Forelimb muscle (tissue), 1 donor: ENCODE measurements at regions not wholly inside any gene's neighbourhood (a gene's known extent, or its start where the extent isn't known, plus 50 kb on each side); places are given as distances from the start of the nearest gene placed in this dataset.
"Not testable (repeated sequence)": the region's sequence is repeated elsewhere in the genome, so short reads cannot be mapped to it uniquely, and the experiment has no call there.

Experiments
- DNase-seq: peaks from one replicate; pipeline ENCODE4 v3.0.0-alpha.2; 2013; ENCODE audit warnings: low read depth

GRCh38 chr20:39778431-39778830 is 816.3 kb downstream of the DHX35 start:
- no peak for DNase-seq

DNA sequence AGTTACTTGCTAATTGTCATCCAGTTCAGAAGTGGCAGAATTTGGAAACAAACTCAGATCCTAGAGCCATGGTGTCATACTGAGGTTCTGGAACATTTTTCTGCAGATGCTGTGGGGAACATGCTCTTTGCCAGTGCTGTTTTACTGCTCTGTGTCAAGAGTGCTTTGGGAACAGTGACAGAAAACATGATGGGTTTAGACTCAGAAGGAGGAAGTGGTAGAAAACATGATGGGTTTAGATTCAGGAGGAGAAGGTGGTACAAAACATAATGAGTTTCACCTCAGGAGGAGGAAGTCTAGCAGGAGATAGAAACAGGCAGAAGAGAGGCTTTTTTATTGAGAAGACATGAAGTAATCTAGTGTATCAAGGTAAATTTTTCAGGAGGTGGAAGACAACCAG is 815.5 kb downstream of the DHX35 start:
- DNase-seq, result no peak

GRCh38 chr20:39775110-39775509 is 813.0 kb downstream of the DHX35 start:
- DNase-seq, result no peak

DNA sequence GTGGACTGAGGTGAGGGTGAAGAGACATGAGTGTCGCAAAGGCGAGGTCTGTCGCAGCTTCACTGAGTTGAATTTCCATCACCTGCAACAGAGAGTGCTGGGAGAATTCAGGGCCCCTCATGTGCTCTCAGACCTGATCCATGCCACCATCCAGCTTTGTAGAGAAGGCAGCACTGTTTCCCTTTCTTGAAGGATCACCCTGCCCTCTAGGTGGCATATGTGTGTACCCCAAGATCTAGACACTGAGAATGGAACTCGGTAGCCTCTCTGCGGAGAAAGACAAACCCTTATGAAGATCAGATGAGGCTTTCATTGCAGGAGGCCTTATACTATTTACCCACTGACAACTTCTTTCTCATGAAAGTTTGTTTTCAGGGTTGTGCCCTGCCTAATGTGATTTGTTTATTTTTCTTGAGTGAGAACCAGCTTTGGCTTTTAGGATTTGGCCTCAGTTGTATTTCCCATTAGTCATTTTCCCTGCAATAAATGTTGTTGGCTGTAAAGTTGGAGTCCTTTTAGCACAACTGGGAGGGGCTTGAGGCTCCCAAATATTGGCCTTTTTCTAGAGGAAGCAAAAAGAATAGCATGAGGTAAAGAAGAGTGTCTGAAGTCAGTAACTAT is 811.3 kb downstream of the DHX35 start:
- DNase-seq, result no peak

GRCh38 chr20:39767352-39767751 is 805.2 kb downstream of the DHX35 start:
- DNase-seq, result no peak

DNA sequence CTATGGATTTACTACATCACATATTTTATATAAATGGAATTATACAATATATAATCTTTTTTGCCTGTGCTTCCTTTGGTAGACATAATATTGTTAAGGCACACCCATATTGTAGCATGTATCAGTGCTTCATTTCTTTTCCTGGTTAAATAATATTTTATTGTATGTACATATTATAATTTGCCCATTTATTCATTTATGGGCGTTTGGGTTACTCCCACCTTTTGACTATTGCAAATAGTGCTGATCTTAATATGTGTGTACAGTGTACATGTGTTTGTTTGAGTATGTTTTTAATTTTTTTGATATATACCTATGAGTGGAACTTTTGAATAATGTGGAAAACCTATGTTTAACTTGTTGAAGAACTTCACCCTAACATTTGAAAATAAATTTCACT is 804.2 kb downstream of the DHX35 start:
- no peak for DNase-seq

GRCh38 chr20:39762716-39763115 is 800.6 kb downstream of the DHX35 start:
- DNase-seq, result no peak

- no peak for DNase-seq
These were observed 796.7 kb downstream of the DHX35 start for GRCh38 chr20:39758876-39759275.

GRCh38 chr20:39756828-39757227 is 794.7 kb downstream of the DHX35 start:
- no peak for DNase-seq

DNA sequence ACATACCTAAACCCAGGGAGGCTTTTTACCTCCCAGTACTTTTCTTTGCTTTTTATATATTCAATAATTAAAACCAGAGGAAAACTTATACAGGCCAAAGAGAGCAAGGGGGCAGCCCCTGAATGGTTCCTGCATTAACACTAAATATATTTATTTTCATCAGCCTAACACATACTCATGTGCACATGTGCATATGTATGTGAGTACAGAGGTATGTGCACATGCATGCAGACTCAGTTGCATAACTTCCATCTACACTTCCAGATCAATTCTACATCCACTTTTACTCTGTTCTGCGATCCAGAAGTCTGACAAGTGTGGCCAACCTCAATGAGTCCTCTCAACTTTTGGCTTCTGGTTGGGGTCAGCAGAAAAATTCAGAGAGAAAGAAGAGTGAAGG is 794.2 kb downstream of the DHX35 start:
- no peak for DNase-seq

GRCh38 chr20:39752262-39752876 is 790.2 kb downstream of the DHX35 start:
- no peak for DNase-seq

DNA sequence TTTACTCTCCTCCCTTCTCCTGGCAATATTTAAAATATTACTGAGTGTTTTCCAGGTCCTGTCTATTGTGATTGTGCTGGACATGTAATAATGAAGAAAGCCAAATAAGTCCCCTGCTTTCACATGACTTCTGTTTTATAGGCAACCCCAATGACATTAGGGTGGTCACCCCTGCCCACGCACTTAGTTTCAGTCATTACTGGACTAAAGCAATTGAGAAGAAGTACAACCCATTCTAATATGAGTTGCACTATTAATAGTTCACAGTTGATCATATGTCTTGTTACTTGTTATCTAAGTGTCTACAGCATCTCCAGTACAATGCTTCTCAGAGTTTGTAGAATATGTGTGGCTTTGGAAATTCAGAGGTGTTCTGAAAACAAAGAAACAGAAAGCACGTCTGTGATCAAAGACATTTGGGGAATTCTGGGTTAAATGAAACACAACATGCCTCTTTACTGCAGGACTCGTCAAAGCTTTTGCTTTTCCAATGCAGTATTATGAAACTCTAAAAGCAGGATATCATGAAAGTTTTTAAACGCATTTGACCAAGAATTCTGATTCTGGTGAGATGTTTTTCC is 789.5 kb downstream of the DHX35 start:
- DNase-seq, result no peak

DNA sequence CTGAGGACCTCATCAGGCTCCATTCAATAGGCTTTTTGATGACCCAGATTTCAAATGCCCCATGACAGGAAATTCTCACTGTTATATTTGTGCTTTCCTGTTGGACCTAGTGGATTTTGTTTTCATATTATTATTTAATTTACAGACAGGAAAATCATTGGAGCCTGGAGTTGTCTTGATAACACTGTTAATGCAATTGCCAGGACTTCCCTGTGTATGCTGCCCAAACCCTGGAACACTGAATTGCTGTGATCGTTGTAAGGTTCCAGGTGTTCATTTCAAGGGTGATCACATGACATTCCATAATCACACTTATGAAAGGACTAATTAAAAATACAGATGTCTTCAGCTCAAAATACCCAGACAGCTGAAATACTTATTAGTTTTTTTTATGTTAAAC is 783.2 kb downstream of the DHX35 start:
- no peak for DNase-seq

DNA sequence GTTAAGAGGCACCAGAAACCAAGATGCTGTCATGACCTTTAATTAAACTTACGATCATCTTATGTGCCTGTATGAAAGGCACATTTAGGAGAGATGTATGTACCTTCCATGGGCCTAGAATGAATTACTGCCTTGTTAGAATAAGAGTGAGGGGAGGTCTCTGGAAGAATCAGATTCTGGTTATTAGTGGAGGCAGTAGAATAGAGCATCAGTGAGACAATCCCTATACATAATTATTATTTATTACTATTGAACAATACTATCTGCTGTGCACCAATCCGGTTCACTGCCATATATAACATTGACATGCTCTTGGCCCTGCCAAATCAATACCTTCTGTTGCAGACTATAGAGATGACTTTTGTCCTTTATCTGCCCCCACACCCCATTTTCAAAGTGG is 776.5 kb downstream of the DHX35 start:
- no peak for DNase-seq

DNA sequence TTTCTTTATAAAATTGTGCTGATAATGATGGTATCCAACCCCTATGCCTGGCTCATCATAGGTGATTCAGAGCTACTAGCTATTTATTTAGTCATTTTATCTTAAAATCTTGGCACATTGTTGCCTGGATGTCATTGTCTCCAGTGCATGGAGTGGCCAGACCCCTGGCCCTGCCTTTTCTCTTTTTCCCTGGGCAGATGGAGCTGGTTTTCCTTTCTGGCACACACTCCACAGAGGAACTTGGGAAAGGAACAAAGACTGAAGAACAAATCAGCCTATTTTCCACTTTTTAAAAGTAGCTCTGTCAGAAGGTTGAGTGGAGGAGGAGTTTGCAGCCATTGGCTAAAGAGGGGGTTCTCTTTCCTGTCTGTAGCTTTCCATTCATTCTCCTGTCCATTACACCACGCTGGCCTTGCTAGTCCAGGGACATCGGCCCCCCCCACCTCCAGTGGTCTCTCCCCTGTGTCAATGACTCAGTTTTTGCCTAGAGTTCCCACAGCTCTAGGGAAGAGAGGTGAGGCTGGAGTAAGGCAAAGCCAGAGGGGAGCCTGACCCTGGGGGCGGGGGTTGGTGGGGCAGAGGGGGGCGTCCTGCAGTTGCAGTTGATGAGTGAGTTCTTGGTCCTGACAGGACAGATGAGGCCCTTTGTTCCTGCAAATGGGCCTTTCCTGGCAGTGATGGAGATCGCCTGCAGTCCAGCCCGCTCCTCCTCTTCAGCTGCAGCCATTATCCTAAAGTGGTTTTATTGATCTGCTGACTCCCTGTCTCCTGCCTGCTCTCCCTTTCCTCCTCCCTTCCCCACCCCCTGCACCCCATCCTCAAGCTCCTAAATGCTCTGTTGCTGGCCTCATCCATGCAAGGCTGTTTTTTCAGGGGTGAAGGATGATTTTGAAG is 774.5 kb downstream of the DHX35 start:
- DNase-seq, result no peak

GRCh38 chr20:39725513-39725912 is 763.4 kb downstream of the DHX35 start:
- not testable (repeated sequence) for DNase-seq

GRCh38 chr20:39719293-39719692 is 757.1 kb downstream of the DHX35 start:
- no peak for DNase-seq

DNA sequence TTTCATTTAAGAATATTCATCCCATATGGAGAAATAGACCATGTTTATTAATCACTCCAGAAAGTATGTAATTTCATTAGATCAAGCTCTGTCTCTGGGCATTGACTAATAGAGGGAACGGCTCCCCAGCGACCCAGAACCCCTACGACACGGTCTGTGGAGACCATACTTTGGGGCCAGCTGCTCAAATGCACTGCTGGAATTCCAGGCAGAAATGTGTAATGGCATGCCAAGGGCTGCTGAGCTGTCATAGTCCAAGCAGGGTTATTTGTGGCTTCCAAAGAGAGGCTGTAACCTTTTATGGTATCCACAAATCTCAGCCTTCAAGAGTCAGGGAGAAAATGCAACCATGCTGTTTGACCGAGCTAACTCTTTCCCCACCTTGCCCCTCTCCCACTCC is 755.8 kb downstream of the DHX35 start:
- DNase-seq, result no peak

- DNase-seq, result no peak
These were observed 754.7 kb downstream of the DHX35 start for GRCh38 chr20:39716796-39717341.

GRCh38 chr20:39713076-39713840 is 751.1 kb downstream of the DHX35 start:
- no peak for DNase-seq

- DNase-seq, result peak; percentile 35
These were observed 744.1 kb downstream of the DHX35 start for GRCh38 chr20:39706184-39706663.
